HUES48 (cell line): ENCODE measurements at regions not wholly inside any gene's neighbourhood (a gene's known extent, or its start where the extent isn't known, plus 50 kb on each side); places are given as distances from the start of the nearest gene placed in this dataset.
A peak's percentile ranks its signal among the peaks of the same experiment; 100 is the strongest.

Experiments used
- H3K27ac ChIP-seq: one replicate; pipeline ENCODE4 v1.7.0; 2013; ENCODE audit warnings: low read depth, low read length, inconsistent platforms
- H3K27me3 ChIP-seq: 2 replicates; pipeline ENCODE4 v1.6.1; 2013; ENCODE audit warnings: mild to moderate bottlenecking, low read length; ENCODE audit not compliant: control insufficient read depth, insufficient read depth
- H3K36me3 ChIP-seq: 2 replicates; pipeline ENCODE4 v1.6.1; 2013; ENCODE audit warnings: low read length; ENCODE audit not compliant: control insufficient read depth, insufficient read depth
- H3K4me1 ChIP-seq: 2 replicates; pipeline ENCODE4 v1.6.1; 2013; ENCODE audit warnings: mild to moderate bottlenecking, low read length; ENCODE audit not compliant: control insufficient read depth, insufficient read depth
- H3K4me3 ChIP-seq: 2 replicates; pipeline ENCODE4 v1.5.1; 2013; ENCODE audit warnings: mild to moderate bottlenecking, low read depth, low read length
- H3K9ac ChIP-seq: 2 replicates; pipeline ENCODE4 v1.6.1; 2013; ENCODE audit warnings: mild to moderate bottlenecking, low read depth, low read length, moderate library complexity
- H3K9me3 ChIP-seq: 2 replicates; pipeline ENCODE4 v1.6.1; 2013; ENCODE audit warnings: low read length; ENCODE audit not compliant: control insufficient read depth, insufficient read depth

DNA sequence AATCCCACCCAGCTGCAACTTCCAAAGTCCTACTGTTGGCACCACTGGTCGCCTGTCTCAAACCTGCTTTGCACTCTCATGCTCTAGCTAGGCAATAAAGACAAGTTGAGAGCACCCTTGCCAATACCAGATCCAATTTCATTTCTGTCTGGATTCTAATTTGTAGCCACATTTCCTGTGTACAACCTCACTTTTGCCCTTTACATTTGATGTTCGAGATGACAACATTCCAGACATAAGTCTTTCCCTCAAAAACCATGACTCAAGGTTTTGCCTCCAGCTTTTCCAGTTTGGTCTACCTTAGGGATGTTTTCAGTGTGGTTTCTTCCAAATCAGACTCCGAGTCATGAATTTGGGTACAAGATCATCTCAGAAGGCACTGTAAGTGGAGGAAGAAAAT is 309.0 kb downstream of the GPAM start:
- no peak overlapping the region for H3K4me3 ChIP-seq
- peaks cover 13% of the 10 kb centered on the region for H3K4me1 ChIP-seq
- peaks cover 17% of the 10 kb centered on the region for H3K9me3 ChIP-seq
- H3K9ac ChIP-seq = no peak overlapping the region
- no peaks in the 10 kb centered on the region for H3K36me3 ChIP-seq
- no peak overlapping the region for H3K27ac ChIP-seq
- no peaks in the 10 kb centered on the region for H3K27me3 ChIP-seq

- H3K36me3 ChIP-seq = no peaks in the 10 kb centered on the region
- H3K27ac ChIP-seq = no peak overlapping the region
- H3K27me3 ChIP-seq = no peaks in the 10 kb centered on the region
- H3K4me1 ChIP-seq = peaks cover 13% of the 10 kb centered on the region
- no peak overlapping the region for H3K4me3 ChIP-seq
- H3K9ac ChIP-seq = no peak overlapping the region
- peaks cover 18% of the 10 kb centered on the region for H3K9me3 ChIP-seq
Observed at GRCh38 chr10:111875725-111876124, 307.8 kb downstream of the GPAM start.

GRCh38 chr10:111877258-111877657 is 306.3 kb downstream of the GPAM start:
- Histone ChIP-seq H3K36me3 (no peaks in the 10 kb centered on the region), H3K27me3 (no peaks in the 10 kb centered on the region), H3K27ac (peak overlapping the region; percentile 53), H3K9ac (no peak overlapping the region), H3K4me3 (peak overlapping the region; percentile 21; the same call in 1 of the 2 replicates), H3K9me3 (peaks cover 18% of the 10 kb centered on the region), H3K4me1 (peaks cover 13% of the 10 kb centered on the region)

GRCh38 chr10:111879969-111880368 is 303.6 kb downstream of the GPAM start:
- H3K4me3 ChIP-seq = no peak overlapping the region
- H3K9ac ChIP-seq = no peak overlapping the region
- H3K4me1 ChIP-seq = peaks cover 13% of the 10 kb centered on the region
- no peaks in the 10 kb centered on the region for H3K36me3 ChIP-seq
- H3K27ac ChIP-seq = no peak overlapping the region
- peaks cover 18% of the 10 kb centered on the region for H3K9me3 ChIP-seq
- no peaks in the 10 kb centered on the region for H3K27me3 ChIP-seq

DNA sequence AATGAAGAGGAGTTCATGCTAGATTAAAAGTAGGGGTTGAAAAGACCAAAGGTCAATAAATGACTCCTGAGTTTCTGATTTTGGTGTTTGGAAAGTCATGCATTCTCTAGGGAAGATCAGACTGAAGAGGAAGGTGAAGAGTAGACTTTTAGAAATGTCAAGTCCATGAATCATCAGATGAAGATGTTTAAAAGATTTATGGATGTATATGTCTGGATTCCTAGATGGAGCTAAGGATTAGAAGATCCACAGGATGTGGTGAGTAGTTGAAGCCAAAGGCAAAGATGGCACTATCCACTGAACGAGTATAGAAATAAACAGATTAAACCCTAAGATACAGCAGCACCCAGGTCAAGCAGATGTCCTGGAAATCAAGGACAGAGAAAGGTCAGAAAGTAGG is 298.5 kb downstream of the GPAM start:
- H3K27me3 ChIP-seq = no peaks in the 10 kb centered on the region
- H3K9me3 ChIP-seq = 0 out of 2 replicates have a peak, but pooled peaks cover 4% of the 10 kb centered on the region
- H3K9ac ChIP-seq = no peak overlapping the region
- no peak overlapping the region for H3K4me3 ChIP-seq
- H3K27ac ChIP-seq = no peak overlapping the region
- no peaks in the 10 kb centered on the region for H3K36me3 ChIP-seq
- peaks cover 10% of the 10 kb centered on the region; the same call in 1 of the 2 replicates for H3K4me1 ChIP-seq

- Histone ChIP-seq H3K4me3 (no peak overlapping the region), H3K27me3 (no peaks in the 10 kb centered on the region), H3K4me1 (peaks cover 14% of the 10 kb centered on the region), H3K9ac (no peak overlapping the region), H3K9me3 (0 out of 2 replicates have a peak, but pooled peaks cover 4% of the 10 kb centered on the region), H3K36me3 (no peaks in the 10 kb centered on the region), H3K27ac (no peak overlapping the region)
Observed at GRCh38 chr10:111885919-111886318, 297.6 kb downstream of the GPAM start.

GRCh38 chr10:111887266-111887665 is 296.3 kb downstream of the GPAM start:
- Histone ChIP-seq H3K9ac (no peak overlapping the region), H3K4me3 (no peak overlapping the region), H3K36me3 (no peaks in the 10 kb centered on the region), H3K27me3 (no peaks in the 10 kb centered on the region), H3K9me3 (0 out of 2 replicates have a peak, but pooled peaks cover 4% of the 10 kb centered on the region), H3K27ac (no peak overlapping the region), H3K4me1 (peaks cover 14% of the 10 kb centered on the region)

DNA sequence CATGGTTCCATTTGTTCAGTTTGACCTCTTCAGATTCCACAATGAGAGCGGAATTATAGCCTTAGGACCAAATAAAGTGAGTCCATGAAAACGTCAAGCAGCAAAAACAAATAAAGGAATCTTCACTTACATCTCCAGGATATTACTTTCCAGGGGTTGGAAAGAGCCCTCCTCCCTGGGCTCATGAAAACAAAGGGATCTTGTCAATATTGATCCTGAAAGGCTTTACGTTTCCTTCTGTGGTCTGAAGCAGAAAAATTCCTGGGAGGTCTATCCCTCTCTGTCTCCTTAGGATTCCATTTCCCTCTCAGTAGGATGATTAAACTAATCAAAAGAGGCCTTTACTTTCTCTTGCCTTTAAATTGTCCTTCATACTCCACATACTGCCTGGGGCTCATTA is 293.5 kb downstream of the GPAM start:
- Histone ChIP-seq H3K9me3 (0 out of 2 replicates have a peak, but pooled peaks cover 4% of the 10 kb centered on the region), H3K9ac (no peak overlapping the region)

GRCh38 chr10:111916011-111916410 is 267.6 kb downstream of the GPAM start:
- no peaks in the 10 kb centered on the region for H3K9me3 ChIP-seq
- H3K36me3 ChIP-seq = no peaks in the 10 kb centered on the region
- no peak overlapping the region for H3K9ac ChIP-seq
- no peak overlapping the region for H3K4me3 ChIP-seq
- no peaks in the 10 kb centered on the region for H3K4me1 ChIP-seq
- no peaks in the 10 kb centered on the region for H3K27me3 ChIP-seq
- no peak overlapping the region for H3K27ac ChIP-seq

More for the DNA sequence above, 293.5 kb downstream of the GPAM start:
- no peaks in the 10 kb centered on the region for H3K36me3 ChIP-seq
- no peaks in the 10 kb centered on the region for H3K27me3 ChIP-seq
- H3K4me3 ChIP-seq = no peak overlapping the region
- H3K4me1 ChIP-seq = peaks cover 14% of the 10 kb centered on the region
- no peak overlapping the region for H3K27ac ChIP-seq

DNA sequence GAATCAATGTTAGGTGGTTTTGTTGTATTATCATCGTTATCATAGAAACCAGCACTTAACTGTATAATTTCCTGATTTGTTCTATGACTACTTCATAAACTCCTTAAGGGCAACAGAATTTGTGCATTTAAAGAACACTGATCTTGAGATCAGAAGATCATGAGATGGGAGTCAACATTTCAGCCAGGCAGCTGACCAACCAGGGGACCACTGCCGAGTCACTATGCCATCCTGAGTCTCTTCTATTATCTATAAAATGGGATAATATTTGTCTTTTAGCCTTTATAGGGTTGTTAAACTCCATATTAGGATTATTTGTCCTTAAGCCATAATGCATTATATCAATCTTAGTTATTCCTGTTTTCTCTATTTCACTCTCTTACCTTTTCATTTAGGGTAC is 261.7 kb downstream of the GPAM start:
- no peak overlapping the region for H3K4me3 ChIP-seq
- H3K9ac ChIP-seq = no peak overlapping the region
- no peaks in the 10 kb centered on the region for H3K9me3 ChIP-seq
- H3K36me3 ChIP-seq = no peaks in the 10 kb centered on the region
- no peak overlapping the region for H3K27ac ChIP-seq
- no peaks in the 10 kb centered on the region for H3K27me3 ChIP-seq
- H3K4me1 ChIP-seq = 0 out of 2 replicates have a peak, but pooled peaks cover 6% of the 10 kb centered on the region

- Histone ChIP-seq H3K9ac (no peak overlapping the region), H3K27ac (no peak overlapping the region), H3K4me1 (0 out of 2 replicates have a peak, but pooled peaks cover 6% of the 10 kb centered on the region), H3K9me3 (no peaks in the 10 kb centered on the region), H3K4me3 (no peak overlapping the region), H3K36me3 (no peaks in the 10 kb centered on the region), H3K27me3 (no peaks in the 10 kb centered on the region)
Observed at GRCh38 chr10:111923032-111923431, 260.5 kb downstream of the GPAM start.
